ENCODE measurements at regions not wholly inside any gene's neighbourhood (a gene's known extent, or its start where the extent isn't known, plus 50 kb on each side); places are given as distances from the start of the nearest gene placed in this dataset.

GRCh38 chr22:48054596-48054995 lies 1292.1 kb downstream of the TBC1D22A start:
- H3K27me3 ChIP-seq (ENCODE audit: insufficient read depth, low read length, poor library complexity, severe bottlenecking), result peaks cover 4% of the 10 kb centered on the region
- H3F3A ChIP-seq (ENCODE audit: low read depth), result no peaks in the 10 kb centered on the region
- TF ChIP-seq EZH2phosphoT487 (IDR thresholded peaks at IDR 0.05; ENCODE audit: borderline replicate concordance) (no peak), CTCF (conservative IDR thresholded peaks at IDR 0.05; ENCODE audit: low read length) (no peak)
- H3K4me2 ChIP-seq (ENCODE audit: low read depth, low read length, poor library complexity, severe bottlenecking), result no peak overlapping the region
- H3K9me3 ChIP-seq (ENCODE audit: insufficient read depth, low read depth, low read length), result peaks cover 3% of the 10 kb centered on the region; the same call in 1 of the 2 replicates
- no peak overlapping the region for H2AFZ ChIP-seq (ENCODE audit: low read length)
- no peaks in the 10 kb centered on the region for H3K36me3 ChIP-seq (ENCODE audit: insufficient read depth, low read length)
- H3K9me2 ChIP-seq (replicated peaks; ENCODE audit: low read depth, low read length), result no peaks in the 10 kb centered on the region
- no peaks in the 10 kb centered on the region for H3K79me2 ChIP-seq (ENCODE audit: insufficient read depth, low read length)
- H3K4me1 ChIP-seq (ENCODE audit: insufficient read depth, low read length, poor library complexity, severe bottlenecking), result no peaks in the 10 kb centered on the region
- H3K4me3 ChIP-seq (ENCODE audit: low read length, poor library complexity, severe bottlenecking), result no peak overlapping the region
- H4K20me1 ChIP-seq (ENCODE audit: insufficient read depth, low read length, poor library complexity, severe bottlenecking), result no peaks in the 10 kb centered on the region
- no peak overlapping the region for H3K9ac ChIP-seq (ENCODE audit: low read depth, low read length, poor library complexity, severe bottlenecking)

GRCh38 chr22:48053973-48054372 lies 1291.5 kb downstream of the TBC1D22A start:
- H2AFZ ChIP-seq (ENCODE audit: low read length), result no peak overlapping the region
- H3K36me3 ChIP-seq (ENCODE audit: insufficient read depth, low read length), result no peaks in the 10 kb centered on the region
- H3K79me2 ChIP-seq (ENCODE audit: insufficient read depth, low read length), result no peaks in the 10 kb centered on the region
- H3K4me1 ChIP-seq (ENCODE audit: insufficient read depth, low read length, poor library complexity, severe bottlenecking), result no peaks in the 10 kb centered on the region
- no peak overlapping the region for H3K4me2 ChIP-seq (ENCODE audit: low read depth, low read length, poor library complexity, severe bottlenecking)
- no peaks in the 10 kb centered on the region for H4K20me1 ChIP-seq (ENCODE audit: insufficient read depth, low read length, poor library complexity, severe bottlenecking)
- H3F3A ChIP-seq (ENCODE audit: low read depth), result no peaks in the 10 kb centered on the region
- peaks cover 3% of the 10 kb centered on the region; the same call in 1 of the 2 replicates for H3K9me3 ChIP-seq (ENCODE audit: insufficient read depth, low read depth, low read length)
- no peak overlapping the region for H3K9ac ChIP-seq (ENCODE audit: low read depth, low read length, poor library complexity, severe bottlenecking)
- H3K27me3 ChIP-seq (ENCODE audit: insufficient read depth, low read length, poor library complexity, severe bottlenecking), result peaks cover 4% of the 10 kb centered on the region
- H3K9me2 ChIP-seq (replicated peaks; ENCODE audit: low read depth, low read length), result no peaks in the 10 kb centered on the region
- no peak for TF ChIP-seq EZH2phosphoT487 (IDR thresholded peaks at IDR 0.05; ENCODE audit: borderline replicate concordance)
- no peak for TF ChIP-seq CTCF (conservative IDR thresholded peaks at IDR 0.05; ENCODE audit: low read length)
- no peak overlapping the region for H3K4me3 ChIP-seq (ENCODE audit: low read length, poor library complexity, severe bottlenecking)

GRCh38 chr22:48053486-48053885 lies 1291.0 kb downstream of the TBC1D22A start:
- H4K20me1 ChIP-seq (ENCODE audit: insufficient read depth, low read length, poor library complexity, severe bottlenecking), result no peaks in the 10 kb centered on the region
- TF ChIP-seq EZH2phosphoT487 (IDR thresholded peaks at IDR 0.05; ENCODE audit: borderline replicate concordance) (no peak), CTCF (conservative IDR thresholded peaks at IDR 0.05; ENCODE audit: low read length) (no peak)

More at GRCh38 chr22:48053486-48053885, 1291.0 kb downstream of the TBC1D22A start:
- Histone ChIP-seq H3K9me3 (ENCODE audit: insufficient read depth, low read depth, low read length) (peaks cover 3% of the 10 kb centered on the region; the same call in 1 of the 2 replicates), H3K4me2 (ENCODE audit: low read depth, low read length, poor library complexity, severe bottlenecking) (no peak overlapping the region), H3K4me1 (ENCODE audit: insufficient read depth, low read length, poor library complexity, severe bottlenecking) (no peaks in the 10 kb centered on the region), H3K4me3 (ENCODE audit: low read length, poor library complexity, severe bottlenecking) (no peak overlapping the region), H3K9ac (ENCODE audit: low read depth, low read length, poor library complexity, severe bottlenecking) (no peak overlapping the region), H3K9me2 (replicated peaks; ENCODE audit: low read depth, low read length) (no peaks in the 10 kb centered on the region), H2AFZ (ENCODE audit: low read length) (no peak overlapping the region), H3K36me3 (ENCODE audit: insufficient read depth, low read length) (no peaks in the 10 kb centered on the region), H3K79me2 (ENCODE audit: insufficient read depth, low read length) (no peaks in the 10 kb centered on the region), H3K27me3 (ENCODE audit: insufficient read depth, low read length, poor library complexity, severe bottlenecking) (peaks cover 4% of the 10 kb centered on the region), H3F3A (ENCODE audit: low read depth) (no peaks in the 10 kb centered on the region)
